Renal cortex interstitium (tissue), 11 donors: ENCODE measurements at regions not wholly inside any gene's neighbourhood (a gene's known extent, or its start where the extent isn't known, plus 50 kb on each side); places are given as distances from the start of the nearest gene placed in this dataset.

Experiments
- DNase-seq, 11 donors: peaks; one replicate each; pipeline ENCODE4 v3.0.0-alpha.2; 2013; ENCODE audit warnings: low read depth in 9 of 11, low spot score in 4 of 11; ENCODE audit errors: extremely low read depth in 1 of 11

DNA sequence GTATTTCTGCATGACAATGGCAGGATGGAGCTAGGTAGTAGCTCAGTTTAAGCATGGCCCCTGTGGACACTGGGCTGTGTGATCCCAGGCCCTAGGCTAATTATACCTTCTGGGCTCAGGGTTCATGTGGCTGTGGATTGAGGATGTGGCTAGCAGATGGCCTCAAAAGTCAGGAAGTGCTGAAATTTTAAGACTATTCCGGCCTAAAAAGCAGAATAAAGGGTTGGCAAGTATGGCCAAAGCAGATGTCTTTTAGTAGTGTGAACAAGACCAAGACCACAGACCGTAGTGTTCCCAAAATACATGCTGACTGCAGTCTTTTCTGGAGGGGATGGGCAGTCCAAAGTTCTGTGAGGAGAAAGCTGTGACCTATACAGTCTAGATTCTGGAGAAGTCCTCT, 115.7 kb upstream of the RAG2 start:
- no peak for DNase-seq

DNA sequence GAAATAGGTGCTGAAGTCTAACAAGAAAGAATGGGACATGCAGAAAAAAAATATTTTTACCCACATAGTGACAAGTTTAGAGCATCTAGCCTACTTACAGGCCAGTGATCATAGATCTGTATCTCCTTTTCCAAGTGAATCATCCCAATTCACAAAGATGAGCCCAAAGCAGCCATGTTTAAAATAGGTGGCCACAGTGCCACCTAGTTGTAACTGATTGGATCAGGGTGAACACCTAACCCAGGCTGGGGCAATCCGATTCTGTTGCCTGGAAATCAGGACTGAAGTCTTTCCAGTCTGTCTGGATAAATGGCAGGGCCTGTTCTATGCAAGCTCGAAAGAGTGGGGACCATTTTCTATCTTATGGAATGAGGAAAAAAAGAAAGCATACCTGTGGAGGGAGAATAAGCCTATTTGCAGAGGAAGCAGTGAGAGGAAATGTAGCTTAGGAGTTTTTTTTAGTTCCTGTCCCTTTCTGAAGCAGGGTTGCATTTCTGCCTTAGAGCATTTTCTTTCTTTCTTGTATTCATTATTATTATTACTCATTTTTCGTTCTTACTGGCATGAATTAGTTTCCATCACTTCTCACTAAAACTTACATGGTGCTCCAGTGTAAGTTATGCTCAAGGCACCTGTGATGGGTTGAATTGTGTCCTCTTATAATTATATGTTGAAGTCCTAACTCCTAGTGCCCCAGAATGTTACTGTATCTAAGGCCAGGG, 113.2 kb upstream of the RAG2 start:
- DNase-seq, result no peak
